ENCODE measurements at regions not wholly inside any gene's neighbourhood (a gene's known extent, or its start where the extent isn't known, plus 50 kb on each side); places are given as distances from the start of the nearest gene placed in this dataset.

- Histone ChIP-seq H3K79me2 (ENCODE audit: insufficient read depth, low read length) (no peaks in the 10 kb centered on the region), H2BK20ac (ENCODE audit: low read depth, low read length, poor library complexity, severe bottlenecking) (no peak overlapping the region), H3K18ac (ENCODE audit: insufficient read length, low read depth, low read length) (no peak overlapping the region), H2BK5ac (ENCODE audit: insufficient read length, low read length) (no peak overlapping the region), H4K8ac (replicated peaks; ENCODE audit: insufficient read length, low read depth, low read length) (no peak overlapping the region), H2BK12ac (ENCODE audit: insufficient read length, low read depth, low read length) (no peak overlapping the region), H3K4me2 (ENCODE audit: insufficient read depth, insufficient read length, low read length) (no peak overlapping the region), H2BK120ac (ENCODE audit: low read depth, low read length, poor library complexity, severe bottlenecking) (no peak overlapping the region), H4K91ac (ENCODE audit: insufficient read length, low read depth, low read length) (no peak overlapping the region), H3K4ac (ENCODE audit: low read depth, low read length) (no peak overlapping the region), H4K5ac (ENCODE audit: insufficient read length, low read depth, low read length) (no peak overlapping the region), H3K27ac (ENCODE audit: insufficient read length, low read depth, low read length) (no peak overlapping the region), H3K23ac (ENCODE audit: insufficient read length, low read depth, low read length) (no peak overlapping the region), H2AK5ac (ENCODE audit: insufficient read length, low read length) (no peak overlapping the region), H2AFZ (ENCODE audit: low read length) (no peak overlapping the region), H3K23me2 (ENCODE audit: insufficient read length, low read depth, low read length, poor library complexity, severe bottlenecking) (no peaks in the 10 kb centered on the region), H2BK15ac (ENCODE audit: low read depth, low read length) (no peak overlapping the region), H3K56ac (ENCODE audit: insufficient read length, low read depth, low read length) (no peak overlapping the region), H3T11ph (ENCODE audit: low read length) (no peak overlapping the region), H3K27me3 (ENCODE audit: insufficient read depth, low read length) (no peaks in the 10 kb centered on the region), H3K9me3 (ENCODE audit: control insufficient read depth, low read depth, low read length) (no peaks in the 10 kb centered on the region), H3K9ac (ENCODE audit: extremely low read depth, insufficient read length, low read length) (no peak overlapping the region), H3K4me1 (ENCODE audit: insufficient read depth, low read length) (no peaks in the 10 kb centered on the region), H4K20me1 (ENCODE audit: control insufficient read depth, insufficient read depth, insufficient read length) (no peaks in the 10 kb centered on the region), H3K79me1 (ENCODE audit: insufficient read depth, low read depth, low read length, poor library complexity, severe bottlenecking) (no peaks in the 10 kb centered on the region), H3K14ac (ENCODE audit: insufficient read depth, low read length) (no peak overlapping the region)
- TF ChIP-seq, protein P1, sequence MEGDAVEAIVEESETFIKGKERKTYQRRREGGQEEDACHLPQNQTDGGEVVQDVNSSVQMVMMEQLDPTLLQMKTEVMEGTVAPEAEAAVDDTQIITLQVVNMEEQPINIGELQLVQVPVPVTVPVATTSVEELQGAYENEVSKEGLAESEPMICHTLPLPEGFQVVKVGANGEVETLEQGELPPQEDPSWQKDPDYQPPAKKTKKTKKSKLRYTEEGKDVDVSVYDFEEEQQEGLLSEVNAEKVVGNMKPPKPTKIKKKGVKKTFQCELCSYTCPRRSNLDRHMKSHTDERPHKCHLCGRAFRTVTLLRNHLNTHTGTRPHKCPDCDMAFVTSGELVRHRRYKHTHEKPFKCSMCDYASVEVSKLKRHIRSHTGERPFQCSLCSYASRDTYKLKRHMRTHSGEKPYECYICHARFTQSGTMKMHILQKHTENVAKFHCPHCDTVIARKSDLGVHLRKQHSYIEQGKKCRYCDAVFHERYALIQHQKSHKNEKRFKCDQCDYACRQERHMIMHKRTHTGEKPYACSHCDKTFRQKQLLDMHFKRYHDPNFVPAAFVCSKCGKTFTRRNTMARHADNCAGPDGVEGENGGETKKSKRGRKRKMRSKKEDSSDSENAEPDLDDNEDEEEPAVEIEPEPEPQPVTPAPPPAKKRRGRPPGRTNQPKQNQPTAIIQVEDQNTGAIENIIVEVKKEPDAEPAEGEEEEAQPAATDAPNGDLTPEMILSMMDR (conservative IDR thresholded peaks at IDR 0.05), result no peak
- no peaks in the 10 kb centered on the region for H3K9me3 Mint-ChIP-seq
- peaks cover 4 to 5% of the 10 kb centered on the region in 2 experiments; a peak in 3 of 4 replicates for H3K4me1 Mint-ChIP-seq
- WGBS (ENCODE audit: extremely low coverage, insufficient read length, low lambda C conversion rate), result no CpG with 5 or more reads among the region's 2 CpGs
- no peaks in the 10 kb centered on the region for H3K27me3 Mint-ChIP-seq (ENCODE audit: low read depth)
- H3K4me3 Mint-ChIP-seq, result no peak overlapping the region
- no peaks in the 10 kb centered on the region for H3K36me3 Mint-ChIP-seq (ENCODE audit: insufficient read depth in 1 of 3, low read depth in 3 of 3)
- H3K27ac Mint-ChIP-seq, result no peak overlapping the region
- DNase-seq, result no peak
These were observed 409.8 kb upstream of the KLHL1 start for GRCh38 chr13:70518081-70518480.
